ENCODE measurements at regions not wholly inside any gene's neighbourhood (a gene's known extent, or its start where the extent isn't known, plus 50 kb on each side); places are given as distances from the start of the nearest gene placed in this dataset.

GRCh38 chr4:3855646-3856045 is 89.5 kb downstream of the ADRA2C start:
- TF ChIP-seq CTCF (IDR thresholded peaks at IDR 0.05; ENCODE audit: low read depth, low read length): no peak
- no peak for DNase-seq (ENCODE audit: low read depth in 2 of 2)
- no peak overlapping the region for H3K4me3 ChIP-seq (replicated peaks in 1 of 2; ENCODE audit: low read depth in 2 of 2, low read length in 2 of 2)

GRCh38 chr4:3856604-3857204 is 90.5 kb downstream of the ADRA2C start:
- DNase-seq (ENCODE audit: low read depth in 2 of 2): no peak
- H3K4me3 ChIP-seq (replicated peaks in 1 of 2; ENCODE audit: low read depth in 2 of 2, low read length in 2 of 2): no peak overlapping the region
- no peak for TF ChIP-seq CTCF (IDR thresholded peaks at IDR 0.05; ENCODE audit: low read depth, low read length)

GRCh38 chr4:3857269-3857926 is 91.2 kb downstream of the ADRA2C start:
- H3K4me3 ChIP-seq (replicated peaks in 1 of 2; ENCODE audit: low read depth in 2 of 2, low read length in 2 of 2): no peak overlapping the region
- DNase-seq (ENCODE audit: low read depth in 2 of 2): no peak
- TF ChIP-seq CTCF (IDR thresholded peaks at IDR 0.05; ENCODE audit: low read depth, low read length): no peak

GRCh38 chr4:3858046-3858730 is 92.0 kb downstream of the ADRA2C start:
- TF ChIP-seq CTCF (IDR thresholded peaks at IDR 0.05; ENCODE audit: low read depth, low read length): no peak
- no peak for DNase-seq (ENCODE audit: low read depth in 2 of 2)
- H3K4me3 ChIP-seq (replicated peaks in 1 of 2; ENCODE audit: low read depth in 2 of 2, low read length in 2 of 2): no peak overlapping the region

GRCh38 chr4:3858765-3859388 is 92.7 kb downstream of the ADRA2C start:
- no peak overlapping the region for H3K4me3 ChIP-seq (replicated peaks in 1 of 2; ENCODE audit: low read depth in 2 of 2, low read length in 2 of 2)
- no peak for DNase-seq (ENCODE audit: low read depth in 2 of 2)
- no peak for TF ChIP-seq CTCF (IDR thresholded peaks at IDR 0.05; ENCODE audit: low read depth, low read length)

GRCh38 chr4:3859571-3859970 is 93.4 kb downstream of the ADRA2C start:
- TF ChIP-seq CTCF (IDR thresholded peaks at IDR 0.05; ENCODE audit: low read depth, low read length): no peak
- no peak for DNase-seq (ENCODE audit: low read depth in 2 of 2)
- no peak overlapping the region for H3K4me3 ChIP-seq (replicated peaks in 1 of 2; ENCODE audit: low read depth in 2 of 2, low read length in 2 of 2)
